Adrenal gland (tissue), 9 donors: ENCODE measurements at regions not wholly inside any gene's neighbourhood (a gene's known extent, or its start where the extent isn't known, plus 50 kb on each side); places are given as distances from the start of the nearest gene placed in this dataset.

Source experiments
- DNase-seq, 7 donors: peaks; one replicate each; pipeline ENCODE4 v3.0.0-alpha.2; 2019 to 2020
- H3K27ac ChIP-seq, 5 donors: fragments of 200-600 bp; sonication (generic) in 4 of 5; 1 replicate in 3 of 5; 2 replicates in 2 of 5; pipeline versions ENCODE4 v1.5.1 to v1.8.0; 2016 to 2020; ENCODE audit warnings: mild to moderate bottlenecking in 1 of 5
- H3K27me3 ChIP-seq: fragments of 200-600 bp; 2 replicates; pipeline ENCODE4 v1.8.0; 2021
- H3K36me3 ChIP-seq, 2 donors: fragments of 200-600 bp; replicated peaks in 1 of 2; 1 replicate in 1 of 2; 2 replicates in 1 of 2; pipeline versions ENCODE4 v1.5.1 to v1.8.0; 2018 to 2022
- H3K4me1 ChIP-seq, 2 donors: fragments of 200-600 bp; replicated peaks in 1 of 2; 1 replicate in 1 of 2; 2 replicates in 1 of 2; pipeline versions ENCODE4 v1.5.1 to v1.8.0; 2018 to 2021
- H3K4me3 ChIP-seq, 4 donors: fragments of 200-600 bp; sonication (generic) in 3 of 4; one replicate each; pipeline ENCODE4 v1.5.1; 2016 to 2018
- H3K9me3 ChIP-seq, 3 donors: fragments of 200-600 bp; sonication (generic) in 1 of 3; replicated peaks in 1 of 3; 1 replicate in 2 of 3; 2 replicates in 1 of 3; pipeline versions ENCODE4 v1.5.1 to v1.8.0; 2016 to 2021
- CTCF ChIP-seq, 6 experiments: fragments of 450-650 bp in 4 of 6; fragments of 200-600 bp in 2 of 6; sonication (generic) in 1 of 6; IDR thresholded peaks; 1 replicate in 5 of 6; 2 replicates in 1 of 6; pipeline versions ENCODE4 v1.5.1 to v1.8.0; 2016 to 2021; ENCODE audit warnings: antibody characterized with exemption in 6 of 6, mild to moderate bottlenecking in 2 of 6, moderate library complexity in 1 of 6
- POLR2A ChIP-seq, 2 donors: fragments of 450-650 bp; IDR thresholded peaks; one replicate each; pipeline ENCODE4 v1.6.1; 2017; ENCODE audit warnings: antibody characterized with exemption in 2 of 2, mild to moderate bottlenecking in 2 of 2, moderate library complexity in 1 of 2
- WGBS, 4 donors: extraction: QIAGEN DNeasy Blood & Tissue Kit in 2 of 4; methylation state at CpG; one replicate each; pipeline versions ENCODE4 v1.1.5 to v1.1.7; 2013 to 2017; 5-methylcytosine and 5-hydroxymethylcytosine counted together
- intact Hi-C, 2 donors: fragments of 100-400 bp; cut with DNase I; formaldehyde crosslinking; loops; one replicate each; pipeline versions ENCODE4 v1.14.1 to v1.15.0; 2022 to 2023
- donor health status: healthy with polysubstance abuse.
- donor health status: Bipolar disorder and iron deficiency.
- donor health status: DM: yes; HTN: yes; CAD: no.
- donor health status: DM: no; HTN: no; CAD: no.
- donor health status: DM: no; HTN: no; CAD: no.

DNA sequence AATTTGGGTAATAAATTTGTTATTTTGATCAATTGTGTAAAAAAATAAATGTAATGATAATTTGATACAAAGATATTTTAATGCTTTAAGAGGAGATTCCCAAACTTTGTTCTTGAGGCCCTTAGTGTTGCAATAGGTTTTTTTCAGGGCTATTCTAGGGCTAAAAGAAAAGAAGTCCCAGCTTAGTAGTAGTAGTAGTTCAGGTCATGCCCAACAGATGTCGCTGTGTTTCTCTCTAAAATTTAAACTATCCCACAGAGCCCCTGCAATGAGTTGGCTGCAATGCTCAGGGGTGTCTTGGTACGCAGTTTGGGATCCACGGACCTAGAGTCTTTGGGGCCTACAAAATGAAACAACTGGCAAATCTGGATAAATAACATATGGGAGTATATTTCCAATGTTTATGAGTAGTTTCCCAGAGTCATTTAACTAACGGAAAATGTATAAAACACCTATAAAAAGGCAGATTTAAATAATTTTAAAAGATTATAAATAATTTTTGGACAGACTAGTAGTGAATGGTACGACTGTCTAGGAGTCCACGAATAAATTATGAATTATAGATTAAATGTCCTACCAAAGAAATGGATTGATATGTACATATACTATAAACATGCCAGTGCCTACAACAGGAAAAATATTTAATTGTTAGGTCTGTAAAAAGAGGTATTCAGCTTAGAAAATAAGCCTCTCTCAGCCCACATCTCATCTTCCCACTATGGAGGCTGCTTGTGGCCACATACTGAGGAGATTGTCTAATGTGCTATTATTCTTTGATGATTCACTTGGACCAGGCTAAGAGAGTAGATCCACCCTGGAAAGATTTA lies 228.5 kb upstream of the PMFBP1 start:
- Histone ChIP-seq H3K4me3 (no peak overlapping the region), H3K9me3 (no peaks in the 10 kb centered on the region), H3K27ac (no peak overlapping the region), H3K4me1 (no peaks in the 10 kb centered on the region), H3K36me3 (no peaks in the 10 kb centered on the region), H3K27me3 (no peaks in the 10 kb centered on the region)
- peak; percentile 16 to 62 (median 30) for DNase-seq
- WGBS, 4 donors: 36 to 42% (median 38%) methylated on average over 6 of the region's 6 CpGs
- intact Hi-C loops: no loop called here
- TF ChIP-seq POLR2A (IDR thresholded peaks at IDR 0.05) (no peak), CTCF (IDR thresholded peaks at IDR 0.05) (peak; percentile 47 to 70 (median 60))

DNA sequence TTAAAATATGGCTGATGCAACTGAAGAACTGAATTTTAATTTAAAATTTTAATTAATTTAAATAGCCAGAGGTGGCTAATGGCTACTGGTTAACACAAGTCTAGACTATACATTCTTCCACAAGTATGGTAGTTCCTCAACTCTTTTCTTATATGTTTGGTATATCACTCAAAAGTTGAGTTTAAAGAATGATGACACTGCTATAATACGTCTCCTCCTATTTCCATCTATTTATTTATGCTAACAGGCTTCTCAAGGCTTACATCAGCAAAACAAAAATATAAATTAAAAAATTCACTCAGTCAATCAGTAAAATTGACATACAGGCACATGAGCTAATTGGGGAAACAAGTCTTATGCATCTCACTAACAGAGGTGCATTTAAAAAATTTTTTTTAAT lies 227.9 kb upstream of the PMFBP1 start:
- TF ChIP-seq CTCF (IDR thresholded peaks at IDR 0.05) (no peak), POLR2A (IDR thresholded peaks at IDR 0.05) (no peak)
- no peak overlapping the region for H3K27ac ChIP-seq
- no peaks in the 10 kb centered on the region for H3K36me3 ChIP-seq
- intact Hi-C loops: no loop called here
- no peaks in the 10 kb centered on the region for H3K4me1 ChIP-seq
- DNase-seq: no peak
- WGBS, 4 donors: 83 to 90% (median 90%) methylated on average over 1 of the region's 1 CpG
- H3K27me3 ChIP-seq: no peaks in the 10 kb centered on the region
- H3K4me3 ChIP-seq: no peak overlapping the region
- H3K9me3 ChIP-seq: peaks cover 0 to under 1% (median 0%) of the 10 kb centered on the region in 3 donors

- Histone ChIP-seq H3K27ac (no peak overlapping the region), H3K36me3 (no peaks in the 10 kb centered on the region), H3K27me3 (no peaks in the 10 kb centered on the region), H3K4me1 (no peaks in the 10 kb centered on the region), H3K4me3 (no peak overlapping the region), H3K9me3 (peaks cover 0 to 8% (median 0%) of the 10 kb centered on the region in 3 donors)
- TF ChIP-seq POLR2A (IDR thresholded peaks at IDR 0.05) (no peak), CTCF (IDR thresholded peaks at IDR 0.05) (no peak)
- intact Hi-C loops: no loop called here
- no peak for DNase-seq
These were observed 225.9 kb upstream of the PMFBP1 start for GRCh38 chr16:72397876-72398275.

DNA sequence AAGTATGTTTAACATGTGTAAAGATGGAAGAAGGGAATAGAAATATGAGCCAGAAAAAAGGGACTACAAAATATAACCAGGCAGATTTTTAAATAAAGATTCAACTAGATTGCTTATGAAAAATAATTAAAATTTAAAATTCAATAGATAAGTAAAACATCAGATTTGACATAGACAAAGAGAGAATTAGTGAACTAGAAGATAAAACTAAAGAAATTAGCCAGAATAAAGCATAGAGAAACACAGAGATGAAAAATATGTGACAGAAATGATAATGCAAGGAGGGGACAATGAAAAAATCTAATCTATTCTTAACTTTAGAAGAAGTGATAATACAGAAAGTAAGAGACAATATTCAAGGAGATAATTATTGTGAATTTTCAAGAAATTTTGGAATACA lies 222.6 kb upstream of the PMFBP1 start:
- Histone ChIP-seq H3K4me1 (no peaks in the 10 kb centered on the region), H3K27me3 (no peaks in the 10 kb centered on the region), H3K27ac (no peak overlapping the region), H3K4me3 (no peak overlapping the region), H3K36me3 (no peaks in the 10 kb centered on the region), H3K9me3 (peaks cover 0 to 8% (median 0%) of the 10 kb centered on the region in 3 donors)
- intact Hi-C loops: no loop called here
- TF ChIP-seq POLR2A (IDR thresholded peaks at IDR 0.05) (no peak), CTCF (IDR thresholded peaks at IDR 0.05) (no peak)
- DNase-seq: no peak
